Pancreas (tissue), 10 donors: ENCODE measurements at regions not wholly inside any gene's neighbourhood (a gene's known extent, or its start where the extent isn't known, plus 50 kb on each side); places are given as distances from the start of the nearest gene placed in this dataset.

ENCODE experiments used
- ATAC-seq, 4 donors: fragments of 200-7000 bp; cut with Tn5 transposase; one replicate each; pipeline versions ENCODE4 v1.8.0 to v1.9.1; 2020; ENCODE audit warnings: mild to moderate bottlenecking in 4 of 4, moderate library complexity in 4 of 4
- DNase-seq, 6 donors: peaks; one replicate each; pipeline ENCODE4 v3.0.0-alpha.2; 2020
- FAIRE-seq: peaks from 2 replicates; lab custom pipeline; 2012; peaks lifted over from hg19 to GRCh38; lab: Jason Lieb, UNC
- H3K27ac ChIP-seq, 4 donors: fragments of 200-600 bp; sonication (generic); 1 replicate in 3 of 4; 2 replicates in 1 of 4; pipeline versions ENCODE4 v1.5.0 to v1.8.0; 2020
- H3K27me3 ChIP-seq, 4 donors: fragments of 200-600 bp; one replicate each; pipeline ENCODE4 v1.8.0; 2021
- H3K36me3 ChIP-seq, 3 donors: fragments of 200-600 bp; sonication (generic) in 1 of 3; one replicate each; pipeline versions ENCODE4 v1.5.0 to v1.8.0; 2020 to 2021
- H3K4me1 ChIP-seq, 3 donors: fragments of 200-600 bp; one replicate each; pipeline ENCODE4 v1.8.0; 2021
- H3K4me3 ChIP-seq, 4 donors: fragments of 200-600 bp; sonication (generic) in 2 of 4; one replicate each; pipeline versions ENCODE4 v1.5.0 to v1.8.0; 2020 to 2021
- H3K9me3 ChIP-seq, 4 donors: fragments of 200-600 bp; one replicate each; pipeline ENCODE4 v1.8.0; 2021
- WGBS, 2 donors: extraction: QIAGEN DNeasy Blood & Tissue Kit; methylation state at CpG; one replicate each; pipeline ENCODE4 v1.1.7; 2013; 5-methylcytosine and 5-hydroxymethylcytosine counted together
- intact Hi-C, 3 donors: fragments of 100-400 bp; cut with DNase I; formaldehyde crosslinking; loops; one replicate each; pipeline versions ENCODE4 v1.11.1 to v1.14.2; 2022
- TF ChIP-seq, protein P1 (sequence below), 4 donors: fragments of 200-600 bp; sonication (generic) in 3 of 4; IDR thresholded peaks; one replicate each; pipeline versions ENCODE4 v1.5.0 to v1.8.0; 2021; ENCODE audit warnings: antibody characterized with exemption in 4 of 4
- donor health status: healthy with polysubstance abuse.
- donor health status: DM: no; HTN: no; CAD: no; lungs with moderate emphysema.
- donor health status: DM: no; HTN: no; CAD: no.
- donor health status: control.
- donor health status: control.
- donor health status: Bipolar disorder and iron deficiency.
- donor health status: DM: yes; HTN: yes; CAD: no.
- donor health status: DM: no; HTN: no; CAD: no.
- donor health status: DM: no; HTN: no; CAD: no.
- donor health status: DM: yes; HTN: yes; CAD: no.

GRCh38 chr22:34255042-34255441 is 334.8 kb upstream of the LARGE1 start:
- no peak for DNase-seq
- H3K4me3 ChIP-seq: no peak overlapping the region
- H3K4me1 ChIP-seq: no peaks in the 10 kb centered on the region
- no peak for ATAC-seq
- intact Hi-C loops: no loop called here
- H3K27ac ChIP-seq: no peak overlapping the region
- 59 to 67% methylated on average over 1 of the region's 1 CpG for WGBS, 2 donors
- H3K9me3 ChIP-seq: no peaks in the 10 kb centered on the region
- TF ChIP-seq, protein P1, sequence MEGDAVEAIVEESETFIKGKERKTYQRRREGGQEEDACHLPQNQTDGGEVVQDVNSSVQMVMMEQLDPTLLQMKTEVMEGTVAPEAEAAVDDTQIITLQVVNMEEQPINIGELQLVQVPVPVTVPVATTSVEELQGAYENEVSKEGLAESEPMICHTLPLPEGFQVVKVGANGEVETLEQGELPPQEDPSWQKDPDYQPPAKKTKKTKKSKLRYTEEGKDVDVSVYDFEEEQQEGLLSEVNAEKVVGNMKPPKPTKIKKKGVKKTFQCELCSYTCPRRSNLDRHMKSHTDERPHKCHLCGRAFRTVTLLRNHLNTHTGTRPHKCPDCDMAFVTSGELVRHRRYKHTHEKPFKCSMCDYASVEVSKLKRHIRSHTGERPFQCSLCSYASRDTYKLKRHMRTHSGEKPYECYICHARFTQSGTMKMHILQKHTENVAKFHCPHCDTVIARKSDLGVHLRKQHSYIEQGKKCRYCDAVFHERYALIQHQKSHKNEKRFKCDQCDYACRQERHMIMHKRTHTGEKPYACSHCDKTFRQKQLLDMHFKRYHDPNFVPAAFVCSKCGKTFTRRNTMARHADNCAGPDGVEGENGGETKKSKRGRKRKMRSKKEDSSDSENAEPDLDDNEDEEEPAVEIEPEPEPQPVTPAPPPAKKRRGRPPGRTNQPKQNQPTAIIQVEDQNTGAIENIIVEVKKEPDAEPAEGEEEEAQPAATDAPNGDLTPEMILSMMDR (IDR thresholded peaks at IDR 0.05): no peak
- H3K27me3 ChIP-seq: no peaks in the 10 kb centered on the region
- FAIRE-seq: no peak
- H3K36me3 ChIP-seq: no peaks in the 10 kb centered on the region

- Histone ChIP-seq H3K36me3 (no peaks in the 10 kb centered on the region), H3K27me3 (no peaks in the 10 kb centered on the region), H3K27ac (no peak overlapping the region), H3K4me1 (no peaks in the 10 kb centered on the region), H3K4me3 (no peak overlapping the region), H3K9me3 (no peaks in the 10 kb centered on the region)
- 13 to 15% methylated on average over 1 of the region's 1 CpG for WGBS, 2 donors
- intact Hi-C loops: no loop called here
- ATAC-seq (peak in 2 of 4 donors; percentile 47 to 49), DNase-seq (peak in 1 of 6 donors; percentile 12), FAIRE-seq (no peak)
- TF ChIP-seq, protein P1 (IDR thresholded peaks at IDR 0.05): no peak
Measured at GRCh38 chr22:34278121-34278520, 357.8 kb upstream of the LARGE1 start.

DNA sequence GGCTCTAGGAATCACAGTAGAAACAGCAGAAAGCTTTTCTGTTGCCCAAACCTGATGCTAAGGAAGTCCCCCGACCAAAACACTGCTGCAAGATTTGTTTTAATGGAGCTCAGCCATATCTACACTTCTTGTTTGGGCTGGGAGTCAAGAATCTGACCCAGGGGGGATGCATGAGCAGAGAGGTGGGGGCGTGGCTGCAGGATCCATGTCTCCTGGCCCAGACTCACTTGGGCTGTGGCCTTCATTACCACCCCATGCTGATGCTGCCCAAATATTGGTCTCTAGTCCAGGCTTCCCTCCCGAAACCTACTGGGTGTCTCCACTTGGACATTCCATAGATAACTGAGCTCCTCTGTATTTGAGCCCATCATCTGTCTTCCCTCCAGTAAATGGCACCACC is 361.5 kb upstream of the LARGE1 start:
- Histone ChIP-seq H3K9me3 (no peaks in the 10 kb centered on the region), H3K4me1 (no peaks in the 10 kb centered on the region)

GRCh38 chr22:34283844-34284243 is 363.6 kb upstream of the LARGE1 start:
- H3K27me3 ChIP-seq: no peaks in the 10 kb centered on the region
- H3K36me3 ChIP-seq: no peaks in the 10 kb centered on the region
- no peak for DNase-seq
- no peak overlapping the region for H3K4me3 ChIP-seq
- H3K9me3 ChIP-seq: no peaks in the 10 kb centered on the region
- no peak for FAIRE-seq
- ATAC-seq: no peak
- no peaks in the 10 kb centered on the region for H3K4me1 ChIP-seq
- intact Hi-C loops: no loop called here
- H3K27ac ChIP-seq: no peak overlapping the region
- TF ChIP-seq, protein P1 (IDR thresholded peaks at IDR 0.05): no peak
- 53 to 60% methylated on average over 3 of the region's 3 CpGs for WGBS, 2 donors

More for the DNA sequence above, 361.5 kb upstream of the LARGE1 start:
- DNase-seq (no peak), FAIRE-seq (no peak), ATAC-seq (no peak)
- Histone ChIP-seq H3K36me3 (no peaks in the 10 kb centered on the region), H3K27me3 (no peaks in the 10 kb centered on the region), H3K27ac (no peak overlapping the region), H3K4me3 (no peak overlapping the region)
- TF ChIP-seq, protein P1 (IDR thresholded peaks at IDR 0.05): no peak
- WGBS, 2 donors: 48% methylated on average over 3 of the region's 3 CpGs
- intact Hi-C loops: no loop called here

DNA sequence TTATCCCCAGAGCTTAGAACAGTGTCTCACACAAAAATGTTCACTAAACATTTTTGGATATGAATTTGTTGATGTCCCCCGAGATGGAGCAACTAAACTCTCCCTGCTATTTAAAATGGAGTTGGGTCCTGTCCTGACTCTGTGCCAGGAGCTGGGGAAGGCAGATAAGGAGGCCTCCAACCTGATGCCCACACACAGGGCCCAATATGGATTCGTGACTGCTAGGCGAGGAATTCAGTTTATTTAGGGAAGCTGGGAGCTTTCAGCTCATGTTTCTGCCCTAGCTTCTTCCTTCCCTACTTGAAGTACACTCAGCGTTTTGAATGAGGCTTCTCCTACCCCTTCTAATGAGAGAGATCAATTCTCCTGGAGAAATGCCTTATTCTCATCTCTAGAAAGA is 373.0 kb upstream of the LARGE1 start:
- H3K27ac ChIP-seq: no peak overlapping the region
- DNase-seq (no peak), FAIRE-seq (no peak), ATAC-seq (no peak)
- peaks cover 0 to 7% (median 3%) of the 10 kb centered on the region in 4 donors for H3K27me3 ChIP-seq
- H3K4me1 ChIP-seq: no peaks in the 10 kb centered on the region
- no peaks in the 10 kb centered on the region for H3K36me3 ChIP-seq
- intact Hi-C loops: no loop called here
- 56 to 62% methylated on average over 4 of the region's 4 CpGs for WGBS, 2 donors
- TF ChIP-seq, protein P1 (IDR thresholded peaks at IDR 0.05): no peak
- no peak overlapping the region for H3K4me3 ChIP-seq
- no peaks in the 10 kb centered on the region for H3K9me3 ChIP-seq
